Vagina (tissue), 2 donors: ENCODE measurements at regions not wholly inside any gene's neighbourhood (a gene's known extent, or its start where the extent isn't known, plus 50 kb on each side); places are given as distances from the start of the nearest gene placed in this dataset.

Experiments used
- POLR2A ChIP-seq, 2 donors: fragments of 450-650 bp; IDR thresholded peaks; one replicate each; pipeline ENCODE4 v1.6.1; 2017; ENCODE audit warnings: antibody characterized with exemption in 2 of 2, mild to moderate bottlenecking in 2 of 2, moderate library complexity in 2 of 2
- POLR2AphosphoS5 ChIP-seq, 2 donors: sonication (generic); formaldehyde crosslinking; IDR thresholded peaks; one replicate each; pipeline ENCODE4 v1.9.0; 2017; ENCODE audit warnings: antibody characterized with exemption in 2 of 2, mild to moderate bottlenecking in 2 of 2, low read depth in 1 of 2; ENCODE audit not compliant: insufficient read depth in 1 of 2
- TF ChIP-seq, protein P1 (sequence below), 3 experiments: fragments of 450-650 bp in 2 of 3; fragments of 200-600 bp in 1 of 3; sonication (generic) in 1 of 3; IDR thresholded peaks; one replicate each; pipeline ENCODE4 v1.5.1; 2017 to 2019; ENCODE audit warnings: antibody characterized with exemption in 3 of 3, mild to moderate bottlenecking in 2 of 3, moderate library complexity in 2 of 3

DNA sequence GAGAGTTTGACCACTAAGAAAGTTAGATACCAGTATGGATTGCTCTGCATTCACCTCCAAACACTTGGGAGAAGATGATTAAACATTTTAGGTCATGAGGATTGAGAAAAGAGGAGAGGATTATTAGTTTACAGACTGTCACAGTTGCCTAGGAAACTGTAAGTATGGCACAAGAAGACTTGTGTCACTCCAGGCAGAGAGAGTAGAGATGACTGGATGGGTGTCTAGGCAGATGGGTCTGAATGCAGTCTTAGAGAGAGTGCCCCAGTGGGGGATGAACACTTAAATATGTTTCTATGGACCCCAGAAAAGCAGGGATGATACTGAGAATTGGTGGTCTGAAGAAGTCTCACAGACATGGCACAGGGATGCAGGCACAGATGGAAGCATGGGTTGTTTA is 477.6 kb upstream of the B3GALT2 start:
- TF ChIP-seq, protein P1, sequence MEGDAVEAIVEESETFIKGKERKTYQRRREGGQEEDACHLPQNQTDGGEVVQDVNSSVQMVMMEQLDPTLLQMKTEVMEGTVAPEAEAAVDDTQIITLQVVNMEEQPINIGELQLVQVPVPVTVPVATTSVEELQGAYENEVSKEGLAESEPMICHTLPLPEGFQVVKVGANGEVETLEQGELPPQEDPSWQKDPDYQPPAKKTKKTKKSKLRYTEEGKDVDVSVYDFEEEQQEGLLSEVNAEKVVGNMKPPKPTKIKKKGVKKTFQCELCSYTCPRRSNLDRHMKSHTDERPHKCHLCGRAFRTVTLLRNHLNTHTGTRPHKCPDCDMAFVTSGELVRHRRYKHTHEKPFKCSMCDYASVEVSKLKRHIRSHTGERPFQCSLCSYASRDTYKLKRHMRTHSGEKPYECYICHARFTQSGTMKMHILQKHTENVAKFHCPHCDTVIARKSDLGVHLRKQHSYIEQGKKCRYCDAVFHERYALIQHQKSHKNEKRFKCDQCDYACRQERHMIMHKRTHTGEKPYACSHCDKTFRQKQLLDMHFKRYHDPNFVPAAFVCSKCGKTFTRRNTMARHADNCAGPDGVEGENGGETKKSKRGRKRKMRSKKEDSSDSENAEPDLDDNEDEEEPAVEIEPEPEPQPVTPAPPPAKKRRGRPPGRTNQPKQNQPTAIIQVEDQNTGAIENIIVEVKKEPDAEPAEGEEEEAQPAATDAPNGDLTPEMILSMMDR (IDR thresholded peaks at IDR 0.05) = no peak
- TF ChIP-seq POLR2A (IDR thresholded peaks at IDR 0.05) = no peak
- TF ChIP-seq POLR2AphosphoS5 (IDR thresholded peaks at IDR 0.05; ENCODE audit: insufficient read depth in 1 of 2, low read depth in 1 of 2) = no peak
